ENCODE measurements at regions not wholly inside any gene's neighbourhood (a gene's known extent, or its start where the extent isn't known, plus 50 kb on each side); places are given as distances from the start of the nearest gene placed in this dataset.

- H3K9me3 ChIP-seq = no peaks in the 10 kb centered on the region
These were observed 293.1 kb downstream of the PSAT1 start for GRCh38 chr9:78590068-78590467.

GRCh38 chr9:78592811-78593210 lies 295.9 kb downstream of the PSAT1 start:
- Histone ChIP-seq H3K4me1 (no peaks in the 10 kb centered on the region), H3K27ac (no peak overlapping the region), H3K4me3 (no peak overlapping the region), H3K27me3 (no peaks in the 10 kb centered on the region), H3K9me3 (no peaks in the 10 kb centered on the region), H3K36me3 (no peaks in the 10 kb centered on the region)
- TF ChIP-seq EP300 (IDR thresholded peaks at IDR 0.05; ENCODE audit: low read depth) = no peak
- no peak for TF ChIP-seq CTCF (IDR thresholded peaks at IDR 0.05)
- TF ChIP-seq POLR2A (IDR thresholded peaks at IDR 0.05) = no peak
- TF ChIP-seq POLR2AphosphoS5 (IDR thresholded peaks at IDR 0.05) = no peak
- intact Hi-C loops (cut with DNase I; ENCODE audit: low total_unique reads) = no loop called here
- no peak for DNase-seq
- in situ Hi-C loops (cut with MboI; ENCODE audit: low pct_ligation_motif_present in 1 of 4, low pct_unique_long_range_greater_than_20kb in 1 of 4, low sequenced_read_pairs in 3 of 4) = no loop called here

More at GRCh38 chr9:78590068-78590467, 293.1 kb downstream of the PSAT1 start:
- Histone ChIP-seq H3K27me3 (no peaks in the 10 kb centered on the region), H3K4me3 (no peak overlapping the region), H3K27ac (no peak overlapping the region), H3K4me1 (no peaks in the 10 kb centered on the region), H3K36me3 (no peaks in the 10 kb centered on the region)
- intact Hi-C loops (cut with DNase I; ENCODE audit: low total_unique reads) = no loop called here
- DNase-seq = no peak
- in situ Hi-C loops (cut with MboI; ENCODE audit: low pct_ligation_motif_present in 1 of 4, low pct_unique_long_range_greater_than_20kb in 1 of 4, low sequenced_read_pairs in 3 of 4) = no loop called here
- WGBS, 2 donors (ENCODE audit: low coverage in 1 of 2) = 66 to 76% methylated on average over 1 of the region's 1 CpG
- TF ChIP-seq EP300 (IDR thresholded peaks at IDR 0.05; ENCODE audit: low read depth) (no peak), POLR2A (IDR thresholded peaks at IDR 0.05) (no peak), CTCF (IDR thresholded peaks at IDR 0.05) (no peak), POLR2AphosphoS5 (IDR thresholded peaks at IDR 0.05) (no peak)

- DNase-seq = no peak
- Histone ChIP-seq H3K4me3 (no peak overlapping the region), H3K9me3 (no peaks in the 10 kb centered on the region), H3K4me1 (no peaks in the 10 kb centered on the region), H3K27ac (no peak overlapping the region), H3K36me3 (no peaks in the 10 kb centered on the region), H3K27me3 (no peaks in the 10 kb centered on the region)
- TF ChIP-seq CTCF (IDR thresholded peaks at IDR 0.05) = no peak
- TF ChIP-seq POLR2AphosphoS5 (IDR thresholded peaks at IDR 0.05) = no peak
- TF ChIP-seq EP300 (IDR thresholded peaks at IDR 0.05; ENCODE audit: low read depth) = no peak
- no peak for TF ChIP-seq POLR2A (IDR thresholded peaks at IDR 0.05)
- intact Hi-C loops (cut with DNase I; ENCODE audit: low total_unique reads) (no loop called here), in situ Hi-C loops (cut with MboI; ENCODE audit: low pct_ligation_motif_present in 1 of 4, low pct_unique_long_range_greater_than_20kb in 1 of 4, low sequenced_read_pairs in 3 of 4) (no loop called here)
- WGBS, 2 donors (ENCODE audit: low coverage in 1 of 2) = 44 to 73% methylated on average over 1 to 5 of the region's 5 CpGs
These were observed 298.4 kb downstream of the PSAT1 start for GRCh38 chr9:78595200-78595945.

- no peaks in the 10 kb centered on the region for H3K4me1 ChIP-seq
- H3K36me3 ChIP-seq = no peaks in the 10 kb centered on the region
- no peaks in the 10 kb centered on the region for H3K27me3 ChIP-seq
- no peak overlapping the region for H3K4me3 ChIP-seq
- intact Hi-C loops (cut with DNase I; ENCODE audit: low total_unique reads) = no loop called here
- H3K9me3 ChIP-seq = no peaks in the 10 kb centered on the region
- no peak overlapping the region for H3K27ac ChIP-seq
- 74 to 75% methylated on average over 3 of the region's 3 CpGs for WGBS, 2 donors (ENCODE audit: low coverage in 1 of 2)
- no peak for DNase-seq
- TF ChIP-seq POLR2A (IDR thresholded peaks at IDR 0.05) (no peak), POLR2AphosphoS5 (IDR thresholded peaks at IDR 0.05) (no peak)
- in situ Hi-C loops (cut with MboI; ENCODE audit: low pct_ligation_motif_present in 1 of 4, low pct_unique_long_range_greater_than_20kb in 1 of 4, low sequenced_read_pairs in 3 of 4) = no loop called here
These were observed 299.4 kb downstream of the PSAT1 start for GRCh38 chr9:78596346-78596745.

GRCh38 chr9:78598120-78598519 lies 301.2 kb downstream of the PSAT1 start:
- Histone ChIP-seq H3K4me3 (no peak overlapping the region), H3K9me3 (no peaks in the 10 kb centered on the region), H3K36me3 (no peaks in the 10 kb centered on the region), H3K27me3 (no peaks in the 10 kb centered on the region), H3K4me1 (no peaks in the 10 kb centered on the region), H3K27ac (no peak overlapping the region)
- 52 to 66% methylated on average over 5 of the region's 5 CpGs for WGBS, 2 donors (ENCODE audit: low coverage in 1 of 2)
- TF ChIP-seq CTCF (IDR thresholded peaks at IDR 0.05) (no peak), POLR2A (IDR thresholded peaks at IDR 0.05) (no peak), POLR2AphosphoS5 (IDR thresholded peaks at IDR 0.05) (no peak), EP300 (IDR thresholded peaks at IDR 0.05; ENCODE audit: low read depth) (no peak)
- in situ Hi-C loops (cut with MboI; ENCODE audit: low pct_ligation_motif_present in 1 of 4, low pct_unique_long_range_greater_than_20kb in 1 of 4, low sequenced_read_pairs in 3 of 4) (no loop called here), intact Hi-C loops (cut with DNase I; ENCODE audit: low total_unique reads) (no loop called here)
- no peak for DNase-seq

All from transverse colon (tissue), 4 donors.